ENCODE measurements at regions not wholly inside any gene's neighbourhood (a gene's known extent, or its start where the extent isn't known, plus 50 kb on each side); places are given as distances from the start of the nearest gene placed in this dataset.

DNA sequence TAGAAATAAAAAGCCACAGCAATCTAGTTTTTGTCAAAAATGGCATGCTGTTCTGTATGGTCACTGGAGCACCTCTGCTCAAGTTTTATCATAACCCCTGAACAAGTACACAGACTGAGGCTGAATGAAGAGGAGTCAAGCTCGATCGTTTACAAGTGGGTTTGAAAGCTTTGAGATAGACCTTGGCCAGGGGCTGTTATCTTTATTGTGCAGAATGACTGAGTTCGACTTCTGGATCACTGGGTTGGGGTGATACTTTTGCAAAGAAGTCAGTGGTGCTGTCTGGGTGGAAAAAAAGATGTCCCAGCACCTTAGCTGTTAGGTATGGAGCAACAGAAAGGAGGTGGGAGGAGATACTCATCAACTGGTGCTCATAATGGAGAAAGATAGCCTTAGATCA lies 446.0 kb downstream of the HACE1 start:
- H3K36me3 ChIP-seq (ENCODE audit: control insufficient read depth in 2 of 2, insufficient read depth in 2 of 2, low read length in 1 of 2): no peaks in the 10 kb centered on the region
- peaks cover 0 to 3% of the 10 kb centered on the region in 2 donors for H3K9me3 ChIP-seq (ENCODE audit: control insufficient read depth in 2 of 2, insufficient read depth in 1 of 2, low read length in 1 of 2)
- no peaks in the 10 kb centered on the region for H3K27me3 ChIP-seq (ENCODE audit: control insufficient read depth in 2 of 2, insufficient read depth in 1 of 2, low read length in 1 of 2)
- no peak overlapping the region for H3K4me3 ChIP-seq (ENCODE audit: low read length in 2 of 2)
- WGBS: 85% methylated on average over 3 of the region's 3 CpGs
- DNase-seq (ENCODE audit: low read depth in 6 of 9, low spot score in 9 of 9): no peak
- H3K27ac ChIP-seq (ENCODE audit: low read depth in 1 of 2, low read length in 1 of 2): no peak overlapping the region
- H3K4me1 ChIP-seq (ENCODE audit: control insufficient read depth in 2 of 2, insufficient read depth in 2 of 2, low read length in 2 of 2): no peaks in the 10 kb centered on the region

DNA sequence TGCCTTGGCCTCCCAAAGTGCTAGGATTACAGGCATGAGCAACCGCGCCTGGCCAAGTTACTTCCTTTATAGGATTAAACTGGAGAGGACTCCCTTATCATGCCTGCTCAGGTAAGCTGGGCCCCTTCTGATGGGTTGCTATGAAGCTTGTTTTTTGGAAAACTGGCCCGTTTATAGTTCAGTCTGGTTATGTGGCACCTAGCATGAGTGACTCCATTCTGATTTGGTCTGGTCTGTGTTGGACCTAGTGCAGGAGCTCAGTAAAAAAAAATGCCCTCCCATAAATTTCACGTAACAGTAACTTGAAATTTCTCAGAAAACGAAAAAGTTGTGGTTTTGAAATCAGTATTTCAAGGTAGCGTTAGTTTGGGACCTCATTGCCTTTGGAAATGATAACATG lies 448.4 kb downstream of the HACE1 start:
- no peak for DNase-seq (ENCODE audit: low read depth in 6 of 9, low spot score in 9 of 9)
- Histone ChIP-seq H3K27ac (ENCODE audit: low read depth in 1 of 2, low read length in 1 of 2) (no peak overlapping the region), H3K27me3 (ENCODE audit: control insufficient read depth in 2 of 2, insufficient read depth in 1 of 2, low read length in 1 of 2) (no peaks in the 10 kb centered on the region), H3K4me3 (ENCODE audit: low read length in 2 of 2) (no peak overlapping the region), H3K4me1 (ENCODE audit: control insufficient read depth in 2 of 2, insufficient read depth in 2 of 2, low read length in 2 of 2) (no peaks in the 10 kb centered on the region), H3K36me3 (ENCODE audit: control insufficient read depth in 2 of 2, insufficient read depth in 2 of 2, low read length in 1 of 2) (no peaks in the 10 kb centered on the region), H3K9me3 (ENCODE audit: control insufficient read depth in 2 of 2, insufficient read depth in 1 of 2, low read length in 1 of 2) (peaks cover 0 to 3% of the 10 kb centered on the region in 2 donors)
- WGBS: 89% methylated on average over 6 of the region's 6 CpGs

DNA sequence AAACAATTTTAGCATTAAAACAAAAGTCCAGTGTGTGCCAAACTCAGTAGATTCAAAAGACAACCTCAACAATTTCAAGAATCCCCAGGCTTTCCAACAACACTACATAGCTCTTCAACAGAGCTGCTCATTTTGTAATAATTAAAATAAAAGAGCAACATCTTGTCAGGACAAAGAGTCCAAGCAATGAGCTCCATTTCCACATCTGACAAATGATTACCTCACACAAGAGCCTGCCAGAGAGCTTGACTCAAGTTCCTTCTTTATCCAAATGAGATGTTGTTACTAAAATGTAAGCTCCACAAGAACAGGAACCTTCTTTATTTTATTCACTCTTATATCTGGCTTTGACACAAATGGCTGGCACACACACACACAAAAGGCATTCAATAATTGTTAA lies 449.8 kb downstream of the HACE1 start:
- Histone ChIP-seq H3K4me1 (ENCODE audit: control insufficient read depth in 2 of 2, insufficient read depth in 2 of 2, low read length in 2 of 2) (no peaks in the 10 kb centered on the region), H3K27ac (ENCODE audit: low read depth in 1 of 2, low read length in 1 of 2) (no peak overlapping the region), H3K4me3 (ENCODE audit: low read length in 2 of 2) (no peak overlapping the region), H3K27me3 (ENCODE audit: control insufficient read depth in 2 of 2, insufficient read depth in 1 of 2, low read length in 1 of 2) (no peaks in the 10 kb centered on the region), H3K36me3 (ENCODE audit: control insufficient read depth in 2 of 2, insufficient read depth in 2 of 2, low read length in 1 of 2) (no peaks in the 10 kb centered on the region), H3K9me3 (ENCODE audit: control insufficient read depth in 2 of 2, insufficient read depth in 1 of 2, low read length in 1 of 2) (peaks cover 0 to 3% of the 10 kb centered on the region in 2 donors)
- DNase-seq (ENCODE audit: low read depth in 6 of 9, low spot score in 9 of 9): no peak

DNA sequence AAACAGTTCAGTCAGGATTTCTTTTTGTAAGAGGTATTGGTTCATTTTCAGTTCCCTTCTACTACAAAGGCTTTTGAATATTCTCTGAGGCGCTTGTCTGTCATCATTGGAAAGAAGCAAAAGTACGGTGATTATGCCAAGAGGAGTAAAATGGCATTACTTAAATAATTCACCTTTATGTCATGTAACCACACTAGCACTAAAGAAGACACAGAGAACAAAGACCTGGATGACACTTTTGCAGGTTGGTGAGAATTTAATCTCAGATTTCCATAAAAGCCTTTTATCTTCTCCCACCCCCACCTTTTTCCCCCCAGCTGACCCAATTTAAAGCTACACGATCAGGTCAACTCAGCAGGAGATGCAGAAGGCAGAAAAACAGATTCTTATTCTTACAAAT lies 451.8 kb downstream of the HACE1 start:
- WGBS: 88% methylated on average over 3 of the region's 3 CpGs

GRCh38 chr6:104404377-104404776 lies 455.3 kb downstream of the HACE1 start:
- WGBS: 90% methylated on average over 6 of the region's 6 CpGs

More for the DNA sequence above, 451.8 kb downstream of the HACE1 start:
- peaks cover 0 to 3% of the 10 kb centered on the region in 2 donors for H3K9me3 ChIP-seq (ENCODE audit: control insufficient read depth in 2 of 2, insufficient read depth in 1 of 2, low read length in 1 of 2)
- no peaks in the 10 kb centered on the region for H3K27me3 ChIP-seq (ENCODE audit: control insufficient read depth in 2 of 2, insufficient read depth in 1 of 2, low read length in 1 of 2)
- no peaks in the 10 kb centered on the region for H3K36me3 ChIP-seq (ENCODE audit: control insufficient read depth in 2 of 2, insufficient read depth in 2 of 2, low read length in 1 of 2)
- DNase-seq (ENCODE audit: low read depth in 6 of 9, low spot score in 9 of 9): no peak
- H3K4me3 ChIP-seq (ENCODE audit: low read length in 2 of 2): no peak overlapping the region
- no peak overlapping the region for H3K27ac ChIP-seq (ENCODE audit: low read depth in 1 of 2, low read length in 1 of 2)
- no peaks in the 10 kb centered on the region for H3K4me1 ChIP-seq (ENCODE audit: control insufficient read depth in 2 of 2, insufficient read depth in 2 of 2, low read length in 2 of 2)

DNA sequence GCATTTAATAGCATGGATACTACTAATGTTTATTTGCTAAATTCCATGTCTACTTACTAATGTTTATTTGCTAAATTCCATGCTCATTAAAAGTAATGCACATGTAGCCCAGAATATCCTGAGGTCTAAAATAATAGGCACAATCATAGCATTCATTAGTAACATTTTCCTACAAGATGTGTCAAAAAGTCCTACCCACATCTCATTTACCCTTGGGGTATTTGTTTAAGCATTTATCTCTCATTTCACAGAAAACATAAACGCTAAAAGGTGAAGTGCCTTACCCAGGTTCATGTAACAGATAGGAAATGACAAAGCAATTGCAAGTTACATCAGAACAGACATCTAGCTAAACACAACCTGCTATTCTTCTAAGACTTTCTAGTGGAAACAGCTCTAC lies 457.1 kb downstream of the HACE1 start:
- DNase-seq (ENCODE audit: low read depth in 6 of 9, low spot score in 9 of 9): no peak
- H3K4me3 ChIP-seq (ENCODE audit: low read length in 2 of 2): no peak overlapping the region
- H3K9me3 ChIP-seq (ENCODE audit: control insufficient read depth in 2 of 2, insufficient read depth in 1 of 2, low read length in 1 of 2): no peaks in the 10 kb centered on the region
- 40% methylated on average over 1 of the region's 1 CpG for WGBS
- no peaks in the 10 kb centered on the region for H3K4me1 ChIP-seq (ENCODE audit: control insufficient read depth in 2 of 2, insufficient read depth in 2 of 2, low read length in 2 of 2)
- no peak overlapping the region for H3K27ac ChIP-seq (ENCODE audit: low read depth in 1 of 2, low read length in 1 of 2)
- H3K27me3 ChIP-seq (ENCODE audit: control insufficient read depth in 2 of 2, insufficient read depth in 1 of 2, low read length in 1 of 2): no peaks in the 10 kb centered on the region
- H3K36me3 ChIP-seq (ENCODE audit: control insufficient read depth in 2 of 2, insufficient read depth in 2 of 2, low read length in 1 of 2): no peaks in the 10 kb centered on the region

More at GRCh38 chr6:104404377-104404776, 455.3 kb downstream of the HACE1 start:
- H3K27ac ChIP-seq (ENCODE audit: low read depth in 1 of 2, low read length in 1 of 2): no peak overlapping the region
- H3K4me1 ChIP-seq (ENCODE audit: control insufficient read depth in 2 of 2, insufficient read depth in 2 of 2, low read length in 2 of 2): no peaks in the 10 kb centered on the region
- no peak for DNase-seq (ENCODE audit: low read depth in 6 of 9, low spot score in 9 of 9)
- no peaks in the 10 kb centered on the region for H3K9me3 ChIP-seq (ENCODE audit: control insufficient read depth in 2 of 2, insufficient read depth in 1 of 2, low read length in 1 of 2)
- H3K27me3 ChIP-seq (ENCODE audit: control insufficient read depth in 2 of 2, insufficient read depth in 1 of 2, low read length in 1 of 2): no peaks in the 10 kb centered on the region
- H3K4me3 ChIP-seq (ENCODE audit: low read length in 2 of 2): no peak overlapping the region
- no peaks in the 10 kb centered on the region for H3K36me3 ChIP-seq (ENCODE audit: control insufficient read depth in 2 of 2, insufficient read depth in 2 of 2, low read length in 1 of 2)

- 95% methylated on average over 5 of the region's 5 CpGs for WGBS
- no peaks in the 10 kb centered on the region for H3K36me3 ChIP-seq (ENCODE audit: control insufficient read depth in 2 of 2, insufficient read depth in 2 of 2, low read length in 1 of 2)
- no peak for DNase-seq (ENCODE audit: low read depth in 6 of 9, low spot score in 9 of 9)
These were observed 457.8 kb downstream of the HACE1 start for GRCh38 chr6:104401926-104402325.

GRCh38 chr6:104400844-104401243 lies 458.9 kb downstream of the HACE1 start:
- 81% methylated on average over 5 of the region's 5 CpGs for WGBS
- H3K4me1 ChIP-seq (ENCODE audit: control insufficient read depth in 2 of 2, insufficient read depth in 2 of 2, low read length in 2 of 2): no peaks in the 10 kb centered on the region
- H3K9me3 ChIP-seq (ENCODE audit: control insufficient read depth in 2 of 2, insufficient read depth in 1 of 2, low read length in 1 of 2): no peaks in the 10 kb centered on the region
- H3K36me3 ChIP-seq (ENCODE audit: control insufficient read depth in 2 of 2, insufficient read depth in 2 of 2, low read length in 1 of 2): no peaks in the 10 kb centered on the region
- DNase-seq (ENCODE audit: low read depth in 6 of 9, low spot score in 9 of 9): no peak
- no peaks in the 10 kb centered on the region for H3K27me3 ChIP-seq (ENCODE audit: control insufficient read depth in 2 of 2, insufficient read depth in 1 of 2, low read length in 1 of 2)
- no peak overlapping the region for H3K27ac ChIP-seq (ENCODE audit: low read depth in 1 of 2, low read length in 1 of 2)
- no peak overlapping the region for H3K4me3 ChIP-seq (ENCODE audit: low read length in 2 of 2)

More at GRCh38 chr6:104401926-104402325, 457.8 kb downstream of the HACE1 start:
- H3K9me3 ChIP-seq (ENCODE audit: control insufficient read depth in 2 of 2, insufficient read depth in 1 of 2, low read length in 1 of 2): no peaks in the 10 kb centered on the region
- no peak overlapping the region for H3K4me3 ChIP-seq (ENCODE audit: low read length in 2 of 2)
- no peaks in the 10 kb centered on the region for H3K27me3 ChIP-seq (ENCODE audit: control insufficient read depth in 2 of 2, insufficient read depth in 1 of 2, low read length in 1 of 2)
- no peak overlapping the region for H3K27ac ChIP-seq (ENCODE audit: low read depth in 1 of 2, low read length in 1 of 2)
- H3K4me1 ChIP-seq (ENCODE audit: control insufficient read depth in 2 of 2, insufficient read depth in 2 of 2, low read length in 2 of 2): no peaks in the 10 kb centered on the region

DNA sequence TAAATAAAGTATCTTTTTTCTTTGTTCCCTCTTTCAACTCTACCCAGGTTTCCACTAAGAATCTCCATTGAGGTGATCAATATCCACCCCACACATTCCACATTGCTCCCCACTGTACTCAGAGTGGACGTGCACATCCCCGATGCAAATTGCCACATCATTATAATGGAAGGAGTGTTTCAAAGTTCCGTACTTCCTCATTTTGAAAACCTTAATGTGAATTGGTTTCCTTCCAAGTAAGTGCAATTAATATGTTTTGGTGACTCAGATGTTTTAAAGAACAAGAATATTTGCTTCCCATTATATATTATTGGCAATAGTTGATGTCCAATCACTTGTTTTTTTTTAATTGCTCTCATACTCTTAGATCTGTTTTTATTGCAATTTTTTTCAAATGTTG lies 463.6 kb downstream of the HACE1 start:
- Histone ChIP-seq H3K27me3 (ENCODE audit: control insufficient read depth in 2 of 2, insufficient read depth in 1 of 2, low read length in 1 of 2) (no peaks in the 10 kb centered on the region), H3K27ac (ENCODE audit: low read depth in 1 of 2, low read length in 1 of 2) (no peak overlapping the region), H3K4me1 (ENCODE audit: control insufficient read depth in 2 of 2, insufficient read depth in 2 of 2, low read length in 2 of 2) (no peaks in the 10 kb centered on the region), H3K36me3 (ENCODE audit: control insufficient read depth in 2 of 2, insufficient read depth in 2 of 2, low read length in 1 of 2) (no peaks in the 10 kb centered on the region), H3K4me3 (ENCODE audit: low read length in 2 of 2) (no peak overlapping the region), H3K9me3 (ENCODE audit: control insufficient read depth in 2 of 2, insufficient read depth in 1 of 2, low read length in 1 of 2) (no peaks in the 10 kb centered on the region)
- no peak for DNase-seq (ENCODE audit: low read depth in 6 of 9, low spot score in 9 of 9)
- WGBS: 4% methylated on average over 3 of the region's 3 CpGs

GRCh38 chr6:104381907-104382306 lies 477.8 kb downstream of the HACE1 start:
- no peaks in the 10 kb centered on the region for H3K27me3 ChIP-seq (ENCODE audit: control insufficient read depth in 2 of 2, insufficient read depth in 1 of 2, low read length in 1 of 2)
- H3K9me3 ChIP-seq (ENCODE audit: control insufficient read depth in 2 of 2, insufficient read depth in 1 of 2, low read length in 1 of 2): no peaks in the 10 kb centered on the region
- H3K4me3 ChIP-seq (ENCODE audit: low read length in 2 of 2): no peak overlapping the region
- no peak for DNase-seq (ENCODE audit: low read depth in 6 of 9, low spot score in 9 of 9)
- no peak overlapping the region for H3K27ac ChIP-seq (ENCODE audit: low read depth in 1 of 2, low read length in 1 of 2)
- no peaks in the 10 kb centered on the region for H3K4me1 ChIP-seq (ENCODE audit: control insufficient read depth in 2 of 2, insufficient read depth in 2 of 2, low read length in 2 of 2)
- WGBS: 96% methylated on average over 2 of the region's 2 CpGs
- H3K36me3 ChIP-seq (ENCODE audit: control insufficient read depth in 2 of 2, insufficient read depth in 2 of 2, low read length in 1 of 2): no peaks in the 10 kb centered on the region
